ENCODE measurements at regions not wholly inside any gene's neighbourhood (a gene's known extent, or its start where the extent isn't known, plus 50 kb on each side); places are given as distances from the start of the nearest gene placed in this dataset.
"Not testable (repeated sequence)": the region's sequence is repeated elsewhere in the genome, so short reads cannot be mapped to it uniquely, and the experiment has no call there.

DNA sequence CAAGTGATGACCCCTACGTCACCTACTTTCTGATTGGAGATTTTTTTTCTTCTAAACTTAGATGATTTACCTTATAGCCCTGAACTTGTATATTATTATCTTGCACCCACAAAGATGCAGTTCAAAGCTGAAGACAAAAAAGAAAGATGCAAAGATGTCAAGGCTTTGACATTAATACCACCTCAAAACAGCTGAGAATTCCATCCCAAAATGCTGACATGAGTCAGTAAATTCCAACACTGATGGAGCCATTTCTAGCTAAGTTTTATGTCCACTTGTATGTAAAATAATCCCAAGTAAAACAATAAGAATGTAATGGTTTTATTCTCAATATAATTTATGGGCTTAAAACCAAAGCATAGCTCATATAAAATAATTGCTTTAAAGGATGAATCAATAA lies 91.5 kb upstream of the CDH9 start:
- intact Hi-C loops (cut with DNase I) = no loop called here
- no peak for DNase-seq (ENCODE audit: missing footprints)
- ATAC-seq = no peak

DNA sequence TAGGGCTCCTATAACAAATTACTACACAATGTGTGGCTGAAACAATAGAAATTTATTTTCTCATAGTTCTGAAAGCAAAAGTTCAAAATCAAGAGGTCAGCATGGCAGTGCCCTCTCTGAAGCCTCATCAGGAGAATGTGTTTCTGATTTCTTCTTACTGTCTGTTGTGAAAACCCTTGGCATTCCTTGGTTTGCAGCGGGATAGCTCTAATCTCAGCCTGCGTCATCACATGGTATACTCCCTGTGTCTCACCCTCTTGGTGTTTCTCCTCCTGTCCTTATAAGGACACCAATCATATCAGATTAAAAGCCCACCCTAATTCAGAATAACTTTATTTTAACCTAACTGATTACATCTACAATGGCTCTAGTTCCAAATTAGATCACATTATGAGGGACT lies 87.5 kb upstream of the CDH9 start:
- no peak for DNase-seq (ENCODE audit: missing footprints)
- intact Hi-C loops (cut with DNase I) = no loop called here
- no peak for ATAC-seq

DNA sequence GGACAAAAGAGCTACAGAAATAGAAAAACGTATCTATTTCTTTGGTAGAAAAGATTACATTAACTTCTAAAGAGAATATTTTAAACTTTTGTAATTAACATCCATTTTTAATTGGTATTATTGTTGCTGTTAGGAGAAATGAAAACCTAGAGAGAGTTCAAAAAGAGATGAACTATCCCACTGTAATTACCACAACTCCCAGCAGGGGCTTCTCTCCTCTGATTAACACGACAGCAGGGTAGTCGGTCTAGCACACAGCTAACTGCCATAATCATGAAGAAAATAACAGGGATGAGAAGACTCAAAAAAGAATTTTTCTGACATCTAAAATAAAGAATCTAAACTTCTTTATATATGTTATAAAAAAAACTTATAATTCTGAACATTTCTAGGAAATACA lies 86.2 kb upstream of the CDH9 start:
- ATAC-seq (no peak), DNase-seq (ENCODE audit: missing footprints) (no peak)
- intact Hi-C loops (cut with DNase I) = no loop called here

DNA sequence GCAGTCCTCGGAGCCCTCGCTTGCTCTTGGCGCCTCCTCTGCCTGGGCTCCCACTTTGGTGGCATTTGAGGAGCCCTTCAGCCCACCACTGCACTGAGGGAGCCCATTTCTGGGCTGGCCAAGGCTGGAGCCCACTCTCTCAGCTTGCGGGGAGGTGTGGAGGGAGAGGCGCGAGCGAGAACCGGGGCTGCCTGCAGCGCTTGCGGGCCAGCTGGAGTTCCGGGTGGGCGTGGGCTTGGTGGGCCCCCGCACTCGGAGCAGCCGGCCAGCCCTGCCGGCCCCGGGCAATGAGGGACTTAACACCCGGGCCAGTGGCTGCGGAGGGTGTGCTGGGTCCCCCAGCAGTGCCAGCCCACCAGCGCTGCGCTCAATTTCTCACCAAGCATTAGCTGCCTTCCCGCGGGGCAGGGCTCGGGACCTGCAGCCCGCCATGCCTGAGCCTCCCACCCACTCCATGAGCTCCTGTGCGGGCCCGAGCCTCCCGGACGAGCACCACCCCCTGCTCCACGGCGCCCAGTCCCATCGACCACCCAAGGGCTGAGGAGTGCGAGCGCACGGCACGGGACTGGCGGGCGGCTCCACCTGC lies 81.4 kb upstream of the CDH9 start:
- intact Hi-C loops (cut with DNase I); ATAC-seq; DNase-seq (ENCODE audit: missing footprints): not testable (repeated sequence)

DNA sequence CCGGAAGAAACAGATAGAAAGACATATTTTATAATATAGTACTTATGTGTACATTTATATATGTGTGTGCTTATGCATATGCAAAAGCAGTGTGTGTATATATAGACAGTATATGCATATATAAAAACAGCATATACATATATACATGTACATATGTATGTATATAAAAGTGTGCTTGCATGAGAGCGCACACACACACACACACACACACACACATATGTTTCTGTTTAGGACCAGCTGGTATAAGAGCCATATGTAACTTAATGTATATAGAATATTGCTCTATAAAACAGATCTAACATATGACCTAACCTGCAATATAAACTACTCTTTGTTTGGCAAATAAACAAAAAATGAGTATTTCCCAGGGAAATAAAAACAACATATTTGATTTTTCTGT lies 65.1 kb upstream of the CDH9 start:
- intact Hi-C loops (cut with DNase I) = no loop called here
- no peak for DNase-seq (ENCODE audit: missing footprints)
- no peak for ATAC-seq

DNA sequence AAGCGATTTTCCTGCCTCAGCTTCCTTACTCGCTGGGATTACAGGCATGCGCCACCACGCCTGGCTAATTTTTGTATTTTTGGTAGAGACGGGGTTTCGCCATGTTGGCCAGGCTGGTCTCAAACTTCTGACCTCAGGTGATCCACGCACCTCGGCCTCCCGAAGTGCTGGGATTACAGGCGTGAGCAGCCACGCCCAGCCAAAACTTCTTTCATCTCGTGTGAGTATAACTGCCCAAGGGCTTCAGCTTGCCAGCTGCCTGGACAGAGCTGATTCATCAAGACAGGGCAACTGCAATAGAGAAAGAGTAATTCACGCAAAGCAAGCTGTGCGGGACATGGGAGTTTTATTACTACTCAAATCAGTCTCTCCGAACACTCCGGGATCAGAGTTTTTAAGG lies 57.4 kb upstream of the CDH9 start:
- intact Hi-C loops (cut with DNase I); DNase-seq (ENCODE audit: missing footprints): not testable (repeated sequence)

DNA sequence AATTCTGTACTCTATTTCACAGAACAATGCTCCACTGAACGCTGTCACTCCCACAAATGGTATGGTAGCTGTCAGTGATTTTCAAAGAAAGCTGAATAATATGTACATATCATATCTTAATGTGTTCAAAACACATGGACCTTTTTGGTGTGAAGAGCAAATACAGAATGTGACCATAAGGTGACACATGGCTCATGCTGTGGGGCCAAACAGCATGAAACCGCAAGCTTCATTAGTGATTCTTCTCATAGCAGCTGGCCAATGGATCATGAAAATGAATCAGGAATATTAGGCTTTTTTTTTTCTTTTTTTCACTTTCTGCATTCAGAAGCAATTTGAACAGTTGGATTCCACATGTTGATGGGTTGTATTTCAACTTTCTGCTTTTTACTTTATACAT lies 54.9 kb upstream of the CDH9 start:
- intact Hi-C loops (cut with DNase I) = no loop called here
- DNase-seq (ENCODE audit: missing footprints) (no peak), ATAC-seq (no peak)

More for the DNA sequence above, 57.4 kb upstream of the CDH9 start:
- not testable (repeated sequence) for ATAC-seq

DNA sequence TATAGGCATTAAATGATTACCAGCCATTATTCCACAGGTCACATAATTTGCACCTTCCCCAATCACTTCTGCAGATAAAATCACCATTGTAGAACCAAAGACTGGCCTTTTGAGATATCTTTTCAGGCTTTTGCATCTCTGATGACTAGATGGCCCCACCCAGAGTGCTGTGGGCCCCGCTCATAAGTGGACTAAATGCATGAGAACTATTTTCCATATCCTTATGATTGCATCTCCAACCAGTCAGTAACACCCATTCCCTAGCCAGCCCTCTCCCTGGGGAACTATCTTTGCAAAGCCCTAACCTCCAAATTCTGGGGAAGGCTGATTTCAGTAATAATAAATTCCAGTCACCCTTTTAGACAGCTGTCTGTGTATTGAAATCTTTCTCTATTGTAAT lies 53.5 kb upstream of the CDH9 start:
- intact Hi-C loops (cut with DNase I) = no loop called here
- DNase-seq (ENCODE audit: missing footprints) = no peak
- ATAC-seq = no peak

- DNase-seq (ENCODE audit: missing footprints); ATAC-seq; intact Hi-C loops (cut with DNase I): not testable (repeated sequence)
Measured at GRCh38 chr5:27088822-27089221, 50.4 kb upstream of the CDH9 start.

Measured in Right ventricle myocardium inferior (tissue), 1 donor.